ENCODE measurements at regions not wholly inside any gene's neighbourhood (a gene's known extent, or its start where the extent isn't known, plus 50 kb on each side); places are given as distances from the start of the nearest gene placed in this dataset.

DNA sequence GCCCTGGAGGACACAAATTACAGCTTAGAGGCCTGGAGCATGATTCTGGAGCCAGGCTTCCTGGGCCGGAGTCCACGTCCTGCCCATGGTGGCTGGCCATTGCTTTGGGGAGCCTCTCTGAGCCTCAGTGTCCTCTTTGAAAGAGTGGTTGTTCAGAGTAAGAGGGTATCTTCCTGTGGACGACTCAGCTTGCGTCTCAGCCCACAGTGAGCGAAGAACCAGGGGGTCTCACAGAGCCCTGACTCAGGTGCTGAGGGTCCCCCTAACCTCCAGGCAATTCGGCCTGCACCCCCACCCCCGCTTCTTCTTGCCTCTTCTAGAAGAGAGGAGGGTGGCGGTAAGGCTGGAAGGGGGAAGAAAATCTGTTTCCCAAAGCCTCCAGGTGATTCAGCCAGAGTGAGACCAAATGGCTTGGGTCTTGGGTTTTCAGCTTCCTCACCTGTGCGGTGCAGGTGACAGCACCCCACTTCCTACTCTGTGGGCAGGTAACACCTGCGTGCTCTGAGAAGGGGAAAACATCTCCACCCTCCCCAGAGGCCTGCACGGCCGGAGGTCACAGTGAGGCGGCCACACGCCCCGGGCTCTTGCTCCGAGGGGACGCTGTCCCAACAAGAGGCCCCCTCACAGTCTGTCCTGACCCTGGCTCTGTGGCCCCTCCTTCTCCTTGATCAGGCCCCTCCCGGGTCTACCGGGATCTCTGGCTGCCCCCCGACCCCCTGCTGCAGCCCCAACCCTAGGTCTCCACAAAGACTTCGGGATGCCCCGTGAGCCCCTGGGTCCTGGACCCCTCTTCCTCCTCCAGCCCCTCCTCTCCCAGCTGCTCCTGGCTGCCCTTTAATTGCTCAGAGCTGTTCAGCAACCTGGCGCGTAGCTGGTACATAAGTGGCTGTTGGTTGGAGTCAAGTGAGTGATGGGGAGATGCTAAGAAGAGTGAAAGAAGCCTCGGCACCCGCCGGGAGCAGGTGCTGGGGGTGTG, 119.2 kb downstream of the METRNL start:
- H3K4me2 ChIP-seq (replicated peaks; ENCODE audit: low read depth, low read length, poor library complexity, severe bottlenecking) = peak overlapping the region; percentile 81
- no peaks in the 10 kb centered on the region for H4K20me1 ChIP-seq (ENCODE audit: control insufficient read depth, insufficient read depth, low read length, poor library complexity, severe bottlenecking)
- POLR2A ChIA-PET = no interaction called here
- peak overlapping the region; percentile 65 to 73 for H3K27ac ChIP-seq (ENCODE audit: low read length in 2 of 2)
- WGBS (ENCODE audit: insufficient coverage) = 59% methylated on average over 17 of the region's 27 CpGs
- Mint-ChIP-seq H3K4me3 (peak overlapping the region; percentile 95), H3K27me3 (no peaks in the 10 kb centered on the region), H3K4me1 (peaks cover 40% of the 10 kb centered on the region), H3K27ac (peak overlapping the region; percentile 97), H3K9me3 (ENCODE audit: insufficient read depth) (no peaks in the 10 kb centered on the region)
- H3K79me2 ChIP-seq (ENCODE audit: control insufficient read depth, insufficient read depth, low read length) = no peaks in the 10 kb centered on the region
- no peaks in the 10 kb centered on the region for H3K36me3 ChIP-seq (replicated peaks in 1 of 2; ENCODE audit: control extremely low read depth in 1 of 2, control insufficient read depth in 1 of 2, extremely low read depth in 1 of 2, insufficient read depth in 2 of 2, low read length in 1 of 2)
- TF ChIP-seq, protein P1, sequence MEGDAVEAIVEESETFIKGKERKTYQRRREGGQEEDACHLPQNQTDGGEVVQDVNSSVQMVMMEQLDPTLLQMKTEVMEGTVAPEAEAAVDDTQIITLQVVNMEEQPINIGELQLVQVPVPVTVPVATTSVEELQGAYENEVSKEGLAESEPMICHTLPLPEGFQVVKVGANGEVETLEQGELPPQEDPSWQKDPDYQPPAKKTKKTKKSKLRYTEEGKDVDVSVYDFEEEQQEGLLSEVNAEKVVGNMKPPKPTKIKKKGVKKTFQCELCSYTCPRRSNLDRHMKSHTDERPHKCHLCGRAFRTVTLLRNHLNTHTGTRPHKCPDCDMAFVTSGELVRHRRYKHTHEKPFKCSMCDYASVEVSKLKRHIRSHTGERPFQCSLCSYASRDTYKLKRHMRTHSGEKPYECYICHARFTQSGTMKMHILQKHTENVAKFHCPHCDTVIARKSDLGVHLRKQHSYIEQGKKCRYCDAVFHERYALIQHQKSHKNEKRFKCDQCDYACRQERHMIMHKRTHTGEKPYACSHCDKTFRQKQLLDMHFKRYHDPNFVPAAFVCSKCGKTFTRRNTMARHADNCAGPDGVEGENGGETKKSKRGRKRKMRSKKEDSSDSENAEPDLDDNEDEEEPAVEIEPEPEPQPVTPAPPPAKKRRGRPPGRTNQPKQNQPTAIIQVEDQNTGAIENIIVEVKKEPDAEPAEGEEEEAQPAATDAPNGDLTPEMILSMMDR (IDR thresholded peaks at IDR 0.05) = no peak
- no peak for TF ChIP-seq EZH2 (IDR thresholded peaks at IDR 0.05; ENCODE audit: borderline replicate concordance, insufficient read depth, low read depth, low read length, poor library complexity, severe bottlenecking)
- DNase-seq (peak; percentile 28), ATAC-seq (ENCODE audit: low read depth) (no peak)
- peak overlapping the region in 4 of 5 experiments; percentile 31 to 63 (median 45) for H3K4me3 ChIP-seq (ENCODE audit: control extremely low read depth in 1 of 5, extremely low read depth in 1 of 5, insufficient read depth in 1 of 5, low read depth in 2 of 5, low read length in 4 of 5)
- peaks cover 0 to 13% (median under 1%) of the 10 kb centered on the region in 4 experiments for H3K27me3 ChIP-seq (replicated peaks in 1 of 4; ENCODE audit: control extremely low read depth in 1 of 4, control insufficient read depth in 3 of 4, insufficient read depth in 4 of 4, low read length in 3 of 4)
- H3K9ac ChIP-seq (ENCODE audit: low read length) = peak overlapping the region; percentile 63
- intact Hi-C loops (cut with micrococcal nuclease) = no loop called here
- H3K9me3 ChIP-seq (ENCODE audit: control extremely low read depth in 1 of 3, control insufficient read depth in 2 of 3, insufficient read depth in 1 of 3, low read length in 2 of 3) = peaks cover 0 to 9% (median 0%) of the 10 kb centered on the region in 3 donors
- H2AFZ ChIP-seq (ENCODE audit: insufficient read depth, low read depth, low read length, poor library complexity, severe bottlenecking) = peak overlapping the region; percentile 49
- H3K4me1 ChIP-seq (ENCODE audit: control insufficient read depth in 2 of 2, insufficient read depth in 2 of 2, low read length in 2 of 2) = peaks cover 33 to 41% of the 10 kb centered on the region in 2 donors
- CTCF ChIA-PET = interaction anchor here (0.7 to 7.3 kb wide), 4 partner anchors 335 to 607 kb away, joined by 4 to 65 read pairs (median 10); no protein-coding TSS in a partner anchor

Measured in B cell (primary cell).